ENCODE measurements at regions not wholly inside any gene's neighbourhood (a gene's known extent, or its start where the extent isn't known, plus 50 kb on each side); places are given as distances from the start of the nearest gene placed in this dataset.

DNA sequence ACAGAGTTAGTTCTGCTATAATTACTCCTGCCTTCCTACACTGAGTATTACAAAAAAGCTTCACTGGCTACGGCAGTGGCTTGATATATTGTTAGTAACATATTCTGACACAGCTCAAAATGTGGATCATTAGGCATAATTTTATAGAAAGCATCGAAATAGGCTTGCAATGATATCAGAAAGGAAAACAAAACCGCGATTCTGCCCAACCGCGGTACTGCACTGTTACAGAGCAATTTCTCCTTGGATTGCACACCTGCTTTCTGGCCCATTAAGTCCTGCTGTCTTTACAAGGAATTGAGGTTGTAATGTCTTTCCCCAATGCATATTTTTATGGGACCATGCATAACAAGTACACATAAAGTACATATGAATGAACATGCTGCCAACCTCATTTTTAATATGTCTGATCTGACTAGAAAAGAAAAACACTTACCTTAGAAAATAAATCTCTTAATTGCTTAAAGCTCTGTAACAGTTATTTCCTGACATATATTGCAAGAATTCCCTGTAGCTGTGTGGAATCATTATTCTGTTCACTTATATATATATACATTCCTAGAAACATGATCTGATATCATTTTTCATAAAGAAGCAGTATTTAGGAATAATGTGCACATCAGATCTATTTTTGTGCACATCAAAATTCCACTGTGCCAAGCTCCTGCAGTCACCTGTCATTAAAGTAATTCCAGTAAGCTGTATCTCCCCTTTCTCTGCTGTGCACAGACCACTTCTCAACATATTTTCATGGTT lies 763.9 kb downstream of the HACE1 start:
- no peak for DNase-seq (ENCODE audit: low read depth in 2 of 2)

DNA sequence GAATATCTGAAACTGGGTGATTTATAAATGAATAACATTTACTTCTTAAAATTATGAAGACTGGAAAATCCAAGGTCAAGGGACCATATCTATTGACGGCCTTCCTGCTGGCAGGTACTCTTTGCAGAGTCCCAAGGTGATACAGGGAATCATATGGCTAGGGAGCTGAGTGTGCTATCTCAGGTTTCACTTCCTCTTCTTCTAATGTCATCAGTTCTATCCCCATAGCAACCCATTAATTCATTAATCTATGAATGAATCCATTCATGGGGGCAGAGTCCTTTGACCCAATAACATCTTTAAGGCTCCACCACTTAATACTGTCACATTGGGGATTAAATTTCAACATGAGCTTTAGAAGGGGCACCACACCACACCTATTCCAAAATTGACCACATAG lies 772.0 kb downstream of the HACE1 start:
- DNase-seq (ENCODE audit: low read depth in 2 of 2), result no peak

DNA sequence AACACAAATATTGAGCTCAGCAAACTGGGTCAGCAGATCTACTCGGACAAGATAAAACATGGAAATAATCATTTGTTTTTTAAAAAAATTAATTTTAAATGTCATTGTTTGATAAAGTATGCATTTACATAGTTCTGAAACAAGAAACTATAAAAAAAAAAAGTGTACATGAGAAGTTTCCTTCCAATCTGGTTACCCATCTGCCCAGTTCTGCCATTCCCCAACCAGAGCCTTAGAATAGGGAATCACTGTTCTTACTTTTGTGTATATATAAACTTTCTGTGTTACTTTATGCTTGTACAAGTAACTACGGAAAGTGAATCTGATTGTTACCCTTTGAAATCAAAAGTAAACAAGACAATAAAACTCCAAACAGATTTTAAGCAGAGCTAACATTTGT lies 791.4 kb downstream of the HACE1 start:
- no peak for DNase-seq (ENCODE audit: low read depth in 2 of 2)

DNA sequence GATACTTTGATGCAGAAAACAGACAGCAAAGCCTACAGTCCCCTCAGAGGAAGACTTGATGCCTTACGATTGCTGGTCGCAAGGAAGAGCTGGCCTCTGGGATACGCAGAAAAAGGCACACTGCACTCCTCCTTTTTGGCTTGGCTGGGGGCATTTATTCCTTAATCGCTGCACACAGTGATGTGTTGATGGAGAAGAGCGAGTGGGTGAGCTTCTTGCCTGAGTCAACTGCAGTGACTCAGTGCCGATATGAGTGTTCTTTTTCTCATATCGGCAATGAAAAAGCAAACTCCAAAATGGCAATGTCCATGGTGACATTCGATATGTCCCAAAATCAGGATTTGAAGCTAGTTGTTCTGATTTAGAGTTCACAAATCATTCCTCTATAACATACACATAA lies 794.8 kb downstream of the HACE1 start:
- no peak for DNase-seq (ENCODE audit: low read depth in 2 of 2)

DNA sequence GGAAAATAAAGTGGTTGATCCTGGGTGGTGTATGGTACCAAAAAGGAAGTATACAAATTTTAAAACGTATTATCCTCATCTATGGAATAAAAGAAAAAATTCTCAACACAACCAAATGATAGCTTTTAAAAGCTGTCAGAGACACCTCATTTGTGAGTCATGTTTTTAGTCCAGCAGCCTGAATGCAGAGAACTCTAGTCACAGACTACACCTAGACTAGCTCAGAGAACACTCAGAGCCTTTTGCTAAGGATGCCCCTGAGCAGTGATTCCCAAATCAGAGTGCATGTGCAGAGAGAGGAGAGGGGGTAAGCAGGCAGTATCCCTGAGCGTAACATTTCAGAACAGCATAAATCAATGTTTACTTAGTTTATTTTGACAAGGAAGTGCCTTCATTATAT lies 809.3 kb downstream of the HACE1 start:
- DNase-seq (ENCODE audit: low read depth in 2 of 2), result no peak

DNA sequence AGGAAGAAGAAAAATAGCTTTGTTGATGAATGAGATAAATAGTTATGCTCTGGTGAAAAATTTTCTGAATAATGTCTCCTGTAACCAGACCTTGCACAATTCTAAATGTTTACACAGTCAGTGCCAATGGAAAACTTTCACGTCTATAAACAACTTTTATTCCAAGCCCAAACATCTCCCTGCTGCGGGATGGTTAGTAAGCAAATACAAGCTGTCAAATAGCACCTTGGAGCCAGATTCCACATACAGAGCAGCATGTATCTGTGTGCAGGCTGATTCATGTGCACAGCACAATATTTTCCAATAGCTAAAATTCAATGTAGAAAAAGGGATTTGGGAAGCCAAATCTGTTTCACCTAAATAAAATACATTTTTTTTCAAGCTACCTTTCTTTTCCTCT lies 813.3 kb downstream of the HACE1 start:
- DNase-seq (ENCODE audit: low read depth in 2 of 2), result no peak

DNA sequence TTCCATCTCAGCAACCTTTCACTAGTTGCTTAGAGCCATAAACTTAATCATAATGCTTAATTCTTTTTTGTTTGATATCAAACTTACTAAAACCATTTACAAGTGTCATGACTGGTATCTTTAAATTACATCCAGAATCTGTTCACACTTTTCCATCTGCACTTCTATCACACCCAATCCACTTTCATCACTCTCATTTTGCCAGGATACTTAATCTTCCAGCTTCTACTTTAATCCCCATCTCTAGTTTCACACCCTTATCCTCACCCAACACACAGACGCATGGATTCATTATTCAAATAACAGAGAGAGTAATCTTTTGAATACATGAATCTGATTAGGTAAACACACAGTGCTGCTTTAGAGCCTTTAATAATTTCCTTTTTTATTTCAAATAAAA lies 828.4 kb downstream of the HACE1 start:
- DNase-seq (ENCODE audit: low read depth in 2 of 2), result no peak

DNA sequence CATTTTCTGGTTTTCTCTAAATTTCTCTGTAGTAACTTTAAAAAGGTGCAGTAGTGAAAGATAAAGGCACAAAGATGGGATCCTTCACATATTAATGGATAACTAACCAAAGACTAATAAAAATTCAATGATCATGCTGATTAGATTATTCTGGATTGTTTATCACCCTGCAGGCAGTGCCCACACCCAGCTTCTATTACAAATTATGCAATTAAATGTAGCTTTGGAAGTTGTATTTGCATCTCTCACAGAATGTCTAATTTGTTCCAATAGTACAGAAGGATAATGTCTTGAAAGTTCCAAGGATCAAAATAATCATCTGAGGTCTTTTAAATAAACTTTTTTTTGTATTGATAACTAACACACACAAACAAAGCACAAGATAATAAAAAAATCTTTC lies 837.6 kb downstream of the HACE1 start:
- DNase-seq (ENCODE audit: low read depth in 2 of 2), result no peak

DNA sequence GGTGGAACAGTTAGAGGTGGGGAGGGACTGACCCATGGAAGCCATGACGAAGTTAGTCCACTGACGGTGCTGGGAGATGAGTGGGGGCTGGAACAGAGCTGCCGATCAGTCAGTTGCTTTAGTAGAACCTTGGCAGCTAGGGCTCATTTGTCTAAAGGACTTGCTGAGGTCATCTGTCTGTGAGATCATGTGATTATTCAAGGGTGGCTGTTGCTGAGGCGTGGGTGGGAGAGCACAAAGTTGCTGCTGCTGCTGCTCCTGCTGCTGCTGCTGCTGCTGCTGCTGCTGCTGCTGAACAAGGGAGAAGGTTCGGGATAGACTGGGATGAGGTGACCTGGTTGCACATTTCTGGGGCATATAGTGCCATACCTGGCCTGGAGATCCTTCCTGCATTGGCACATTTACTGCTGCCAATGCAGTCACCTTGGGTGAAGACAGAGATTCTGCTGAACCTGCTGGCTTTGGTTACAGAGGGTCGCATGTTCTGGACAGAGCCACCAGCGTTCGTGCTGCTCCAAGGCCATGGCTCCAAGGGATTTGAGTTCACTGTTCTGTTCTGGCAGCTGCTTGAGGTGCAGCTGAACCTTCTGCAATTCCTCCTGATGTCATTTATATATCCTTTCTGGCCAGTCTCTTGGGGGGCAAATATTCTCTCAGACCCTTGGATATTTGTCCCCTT lies 840.5 kb downstream of the HACE1 start:
- no peak for DNase-seq (ENCODE audit: low read depth in 2 of 2)

DNA sequence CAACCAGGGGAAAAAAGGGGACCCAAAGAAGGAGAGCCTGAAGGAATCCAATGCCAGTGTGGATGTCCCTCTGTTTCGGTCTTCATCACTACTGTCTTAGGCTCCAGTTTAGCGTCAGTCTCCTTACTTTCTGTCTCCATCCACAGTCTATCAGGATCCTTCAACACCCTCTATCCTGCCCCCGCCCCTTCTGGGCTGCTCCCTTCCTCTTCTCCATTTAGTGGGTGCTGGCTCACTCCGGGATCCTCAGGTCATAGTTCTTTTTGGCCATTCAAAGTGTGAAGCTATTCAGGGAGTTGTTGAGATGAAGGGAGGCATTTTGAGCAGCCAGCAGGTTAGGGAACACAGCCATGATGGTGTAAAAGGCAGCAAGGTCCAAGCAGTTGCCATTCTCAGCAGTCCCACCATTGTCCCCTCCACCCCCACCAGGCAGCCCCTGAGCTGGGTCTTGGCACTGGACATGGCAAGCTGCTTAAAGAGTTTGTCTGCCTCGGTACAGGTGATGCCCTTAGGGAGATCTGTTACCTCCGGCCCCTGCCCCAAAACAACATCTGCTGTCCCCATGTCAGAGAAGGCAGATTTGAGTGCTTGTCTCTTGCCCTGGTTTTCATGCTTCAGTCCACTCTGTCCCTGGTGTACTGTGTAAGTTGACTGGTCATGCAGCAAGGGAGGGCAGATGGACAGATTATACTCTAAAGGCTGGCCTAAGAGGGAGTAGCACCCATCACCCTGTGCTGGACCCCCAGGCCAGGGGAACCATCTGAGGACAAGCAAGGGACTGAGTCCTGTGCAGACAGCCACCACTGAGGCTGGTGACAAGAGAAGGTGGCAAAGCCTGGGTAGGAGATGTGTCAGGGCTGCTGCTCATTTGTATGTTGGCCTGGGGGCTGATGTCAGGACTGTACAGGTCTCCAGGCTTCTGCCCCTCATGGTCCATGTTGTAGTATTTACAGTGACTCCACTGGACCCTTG lies 842.0 kb downstream of the HACE1 start:
- DNase-seq (ENCODE audit: low read depth in 2 of 2), result no peak

DNA sequence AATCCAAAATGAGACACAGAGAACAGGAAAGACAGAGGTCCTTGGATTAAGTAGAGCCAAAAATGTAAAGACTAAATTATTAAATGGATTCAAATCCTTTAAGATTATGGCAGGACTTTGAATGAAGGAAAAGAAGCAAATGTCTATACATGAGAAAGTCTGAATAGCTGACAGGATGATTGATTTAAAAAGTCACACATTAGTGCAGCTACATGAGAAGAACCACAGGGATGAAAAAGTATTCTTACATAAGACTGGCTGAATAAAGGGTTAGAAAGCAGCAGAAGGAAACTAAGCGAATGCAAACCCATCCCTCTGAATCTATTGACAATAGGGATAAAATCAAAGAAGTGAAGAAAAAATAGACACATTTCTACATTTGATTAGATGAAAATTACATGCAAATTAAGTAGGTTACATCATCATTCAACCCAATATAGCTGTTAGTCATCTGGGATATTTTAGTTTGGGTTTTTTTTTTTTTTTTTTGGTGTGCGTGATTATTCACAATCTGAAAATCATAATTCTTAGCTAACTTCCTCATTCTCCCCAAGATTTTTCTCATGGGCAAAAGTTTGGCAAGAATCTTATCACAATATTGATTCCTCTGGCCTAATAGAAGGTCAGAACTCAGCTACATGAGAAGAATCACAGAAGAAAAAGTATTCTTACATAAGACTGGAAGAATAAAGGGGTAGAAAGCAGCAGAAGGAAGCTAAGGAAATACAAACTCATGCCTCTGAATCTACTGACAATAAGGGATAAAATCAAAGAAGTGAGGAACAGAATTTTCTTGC lies 845.4 kb downstream of the HACE1 start:
- no peak for DNase-seq (ENCODE audit: low read depth in 2 of 2)

DNA sequence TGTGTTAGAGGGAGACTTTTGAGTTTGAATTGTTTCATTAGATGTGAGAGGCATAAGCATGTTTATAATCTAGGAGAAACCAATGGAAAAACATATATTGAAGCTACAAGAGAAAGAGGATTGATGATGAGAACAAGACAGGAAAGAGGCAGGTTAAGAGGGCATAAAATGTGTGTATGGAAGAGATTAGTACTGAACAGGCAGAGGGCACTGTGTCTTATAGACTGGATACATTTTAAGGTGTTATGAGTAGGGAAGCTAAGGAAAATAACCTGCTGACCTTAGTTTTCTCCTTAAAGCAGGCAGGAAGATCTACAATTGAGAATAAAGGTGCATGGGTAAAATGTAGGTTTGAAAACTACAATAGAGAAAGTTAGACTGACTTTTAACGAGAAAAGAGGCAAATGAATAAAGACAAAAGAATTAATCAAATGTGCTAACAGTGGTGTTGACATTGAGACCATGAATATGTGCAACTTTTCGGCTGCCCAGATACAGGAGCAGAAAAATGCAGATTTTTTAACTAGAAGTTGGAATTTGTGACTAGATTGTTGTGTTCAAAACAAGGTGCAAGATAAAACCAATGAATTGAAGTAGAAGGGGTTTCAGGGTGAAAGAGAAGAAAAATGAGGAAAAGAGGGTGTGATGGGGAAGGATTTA lies 846.3 kb downstream of the HACE1 start:
- no peak for DNase-seq (ENCODE audit: low read depth in 2 of 2)

DNA sequence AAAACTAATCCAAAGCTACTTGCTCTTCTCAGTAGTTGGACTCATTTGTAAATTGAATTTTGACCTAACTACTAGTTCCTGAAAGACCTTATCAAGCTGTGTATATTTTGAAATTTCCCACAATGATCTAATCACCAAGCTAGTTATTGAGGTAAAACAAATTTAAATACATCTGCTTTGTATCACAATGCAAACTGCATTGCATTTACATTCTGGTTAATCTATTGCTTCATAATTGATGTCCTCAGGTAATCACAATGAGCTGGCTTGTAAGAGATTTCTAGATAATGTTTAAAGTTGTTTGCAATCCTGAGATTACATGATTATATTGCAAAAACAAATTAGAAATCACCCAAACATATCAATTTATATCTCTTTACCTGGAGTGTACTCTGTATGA lies 848.8 kb downstream of the HACE1 start:
- no peak for DNase-seq (ENCODE audit: low read depth in 2 of 2)

DNA sequence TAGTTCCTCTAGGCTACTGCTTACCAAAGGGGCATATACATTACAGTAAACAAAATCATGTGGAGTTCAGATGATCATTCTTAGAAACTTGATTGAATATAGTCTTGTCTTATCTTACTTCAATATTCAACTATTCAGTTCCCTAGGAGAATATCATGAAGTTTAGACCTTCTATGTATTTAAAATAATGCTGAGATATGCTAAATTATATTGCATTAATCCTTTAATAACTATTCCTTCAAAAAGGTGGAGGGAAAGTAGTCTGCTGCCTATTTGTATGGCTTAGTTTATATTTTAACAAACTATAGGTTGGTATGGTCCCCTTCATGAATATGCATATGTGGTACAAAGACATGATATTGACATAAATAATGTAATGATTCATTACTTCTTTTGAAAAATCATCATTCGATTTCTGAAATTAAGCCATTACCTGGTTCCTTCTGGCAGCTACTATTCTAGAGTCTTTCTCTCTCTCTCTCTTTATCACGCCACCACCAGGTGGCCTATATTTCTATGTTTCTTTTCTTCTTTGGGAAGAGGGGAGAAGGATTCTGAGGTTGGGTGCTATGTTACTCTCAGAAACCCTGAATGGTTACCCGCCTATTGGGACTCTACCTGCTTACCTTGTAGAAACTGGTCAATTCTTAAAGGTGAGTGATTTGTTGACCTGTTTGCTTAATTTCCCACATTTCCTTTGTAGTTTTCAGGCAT lies 855.8 kb downstream of the HACE1 start:
- no peak for DNase-seq (ENCODE audit: low read depth in 2 of 2)

DNA sequence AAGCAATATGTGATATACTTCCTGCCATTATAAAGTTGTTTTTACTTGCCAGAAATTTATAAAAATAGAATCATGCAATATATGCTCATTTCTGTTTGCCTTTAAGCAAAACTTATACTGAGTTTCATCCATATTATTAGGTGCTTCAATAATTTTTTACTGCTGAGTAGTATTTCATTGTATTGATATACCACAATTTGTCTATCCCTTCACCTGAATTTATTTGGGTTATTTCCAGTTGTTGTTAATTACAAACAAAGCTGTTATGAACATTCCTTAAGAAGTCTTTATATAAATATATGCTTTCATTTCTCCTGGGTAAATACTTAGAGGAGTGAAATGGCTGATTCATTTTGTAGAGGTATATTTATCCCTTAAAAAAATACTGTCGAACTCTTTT lies 864.1 kb downstream of the HACE1 start:
- DNase-seq (ENCODE audit: low read depth in 2 of 2), result no peak

DNA sequence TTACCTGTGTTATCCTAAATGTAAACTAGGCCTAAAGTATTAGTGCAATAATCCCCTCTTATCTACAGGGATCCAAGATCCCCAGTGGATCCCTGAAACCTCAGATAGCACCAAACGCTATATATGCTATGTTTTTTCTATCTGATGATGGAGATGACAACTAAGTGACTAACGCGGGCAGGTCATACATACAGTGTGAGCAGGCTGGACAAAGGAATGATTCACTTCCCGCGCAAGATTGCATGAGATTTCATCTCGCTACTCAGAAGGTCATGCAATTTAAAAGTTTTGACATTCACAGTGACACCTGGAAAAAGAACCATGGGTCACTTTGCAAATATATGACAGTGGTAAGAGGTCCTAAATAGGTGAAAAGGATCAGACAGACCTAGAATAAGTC lies 875.9 kb downstream of the HACE1 start:
- no peak for DNase-seq (ENCODE audit: low read depth in 2 of 2)

DNA sequence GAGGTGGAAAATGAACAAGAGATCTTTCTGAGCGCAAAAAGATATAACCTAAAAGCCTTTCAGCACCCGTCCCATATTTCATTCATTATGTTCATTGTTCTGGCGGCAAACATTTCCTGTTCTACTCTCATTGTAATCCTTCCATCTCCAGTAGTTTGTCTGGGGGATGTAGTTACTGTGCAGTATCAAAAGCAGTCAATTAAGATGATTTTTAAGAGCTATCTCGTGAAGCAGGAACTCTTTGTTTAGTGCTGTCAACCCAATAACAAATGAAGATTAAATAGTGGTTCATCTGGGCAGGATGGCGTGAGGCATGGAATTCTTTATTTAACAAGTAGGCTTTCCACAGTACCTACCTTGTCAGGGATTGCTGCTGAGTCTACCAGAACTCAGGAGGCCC lies 876.7 kb downstream of the HACE1 start:
- no peak for DNase-seq (ENCODE audit: low read depth in 2 of 2)

DNA sequence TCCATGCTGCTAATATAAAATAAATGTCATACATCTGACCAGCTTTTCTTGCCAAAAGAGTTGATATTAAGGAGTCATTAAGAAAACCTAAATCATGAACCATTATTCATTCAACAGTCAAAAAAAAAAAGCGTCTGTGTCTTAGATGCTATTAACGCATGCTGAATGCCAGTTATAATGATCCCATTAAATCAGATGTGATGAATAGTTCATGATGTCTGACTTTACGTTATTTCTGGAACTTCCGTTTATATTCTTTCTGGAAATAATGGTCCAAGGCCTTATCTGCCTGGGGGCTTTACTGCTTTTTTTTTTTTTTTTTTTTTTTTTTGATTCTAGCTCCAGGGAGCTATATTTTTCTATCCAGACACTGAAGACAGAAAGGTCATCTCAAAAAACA lies 877.1 kb downstream of the HACE1 start:
- no peak for DNase-seq (ENCODE audit: low read depth in 2 of 2)

DNA sequence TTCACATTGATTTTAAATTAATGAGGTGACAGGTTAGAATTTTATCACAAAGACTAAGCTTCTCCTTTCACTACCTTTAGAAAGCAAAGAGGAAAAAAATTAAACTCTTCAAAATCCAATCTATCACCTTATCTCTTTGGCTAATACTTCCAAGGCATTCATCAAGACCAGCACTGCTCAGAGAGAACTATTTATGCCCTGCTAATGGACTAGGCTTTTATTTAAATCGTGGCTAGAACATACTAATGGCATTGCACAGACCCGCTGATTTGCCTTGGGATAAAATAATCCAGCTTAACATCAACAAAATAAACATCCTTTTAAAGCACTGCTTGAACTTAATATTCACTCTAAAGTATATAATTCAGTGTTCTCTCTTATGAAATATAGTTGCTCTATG lies 880.4 kb downstream of the HACE1 start:
- no peak for DNase-seq (ENCODE audit: low read depth in 2 of 2)

DNA sequence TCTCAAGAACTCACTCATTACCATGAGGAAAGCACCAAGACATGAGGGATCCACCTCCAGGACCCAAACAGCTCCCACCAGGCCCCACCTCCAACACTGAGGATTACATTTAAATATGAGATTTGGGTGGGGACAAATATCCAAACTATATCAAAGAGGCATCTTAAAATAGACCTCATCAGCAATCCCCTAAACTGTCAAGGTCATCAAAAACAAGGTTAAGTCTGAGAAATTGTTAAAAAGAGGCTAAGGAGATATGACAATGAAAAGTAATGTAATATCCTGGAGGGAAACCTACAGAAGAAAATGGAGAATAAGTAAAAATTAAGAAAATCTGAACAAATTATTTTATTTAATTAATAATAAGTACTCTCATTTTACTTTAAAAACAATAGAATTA lies 922.3 kb downstream of the HACE1 start:
- no peak for DNase-seq (ENCODE audit: low read depth in 2 of 2)

DNA sequence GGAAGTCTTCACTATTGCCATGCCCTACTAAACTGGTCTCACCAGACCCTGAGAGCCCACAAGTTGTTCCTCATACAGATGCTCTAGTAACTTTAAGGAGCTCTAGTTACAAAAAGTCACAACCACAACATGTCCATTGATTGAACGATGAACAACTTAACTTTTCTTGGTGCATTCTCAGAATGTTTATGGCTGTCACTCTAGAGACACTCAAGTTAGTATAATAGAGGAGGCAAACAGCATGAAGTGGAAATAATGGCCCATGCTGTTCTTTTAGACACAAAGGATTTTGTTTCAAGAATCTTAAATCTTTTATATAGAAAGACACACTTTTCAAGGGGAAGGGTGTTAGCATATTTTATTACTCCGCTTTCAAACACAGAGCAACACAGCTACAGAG lies 934.4 kb downstream of the HACE1 start:
- no peak for DNase-seq (ENCODE audit: low read depth in 2 of 2)

Data from stimulated activated CD4-positive, alpha-beta T cell treated with anti-CD3 and anti-CD28 coated beads, Interleukin-1b, Interleukin-23, amount 100 ng/mL, for 1 hour (primary cell).